ENCODE measurements at regions not wholly inside any gene's neighbourhood (a gene's known extent, or its start where the extent isn't known, plus 50 kb on each side); places are given as distances from the start of the nearest gene placed in this dataset.

GRCh38 chr6:25042536-25042935 lies 106.8 kb upstream of the RIPOR2 start:
- WGBS (ENCODE audit: extremely low coverage, insufficient read length, low lambda C conversion rate), result no CpG with 5 or more reads among the region's 5 CpGs
- peak; percentile 46 for TF ChIP-seq CTCF (conservative IDR thresholded peaks at IDR 0.05)
- no peak overlapping the region for H2AK5ac ChIP-seq (ENCODE audit: insufficient read length, low read length)
- H3K9ac ChIP-seq (ENCODE audit: extremely low read depth, insufficient read length, low read length), result no peak overlapping the region
- no peak overlapping the region for H3K4me2 ChIP-seq (ENCODE audit: insufficient read depth, insufficient read length, low read length)
- H2AFZ ChIP-seq (ENCODE audit: low read length), result no peak overlapping the region
- H2BK12ac ChIP-seq (ENCODE audit: insufficient read length, low read depth, low read length), result no peak overlapping the region
- no peak overlapping the region for H3K23ac ChIP-seq (ENCODE audit: insufficient read length, low read depth, low read length)
- H2BK15ac ChIP-seq (ENCODE audit: low read depth, low read length), result no peak overlapping the region
- no peak overlapping the region for H3K27ac ChIP-seq (ENCODE audit: insufficient read length, low read depth, low read length)
- no peak overlapping the region for H3K56ac ChIP-seq (ENCODE audit: insufficient read length, low read depth, low read length)
- no peak overlapping the region for H2BK20ac ChIP-seq (ENCODE audit: low read depth, low read length, poor library complexity, severe bottlenecking)
- H3K79me1 ChIP-seq (ENCODE audit: insufficient read depth, low read depth, low read length, poor library complexity, severe bottlenecking), result no peaks in the 10 kb centered on the region
- Mint-ChIP-seq H3K4me1 (peaks cover 15 to 21% of the 10 kb centered on the region in 2 experiments), H3K27me3 (ENCODE audit: low read depth) (no peaks in the 10 kb centered on the region), H3K27ac (no peak overlapping the region), H3K4me3 (no peak overlapping the region), H3K9me3 (no peaks in the 10 kb centered on the region; a peak in 1 of 5 replicates), H3K36me3 (ENCODE audit: insufficient read depth in 1 of 3, low read depth in 3 of 3) (no peaks in the 10 kb centered on the region)
- no peaks in the 10 kb centered on the region for H3K4me1 ChIP-seq (ENCODE audit: insufficient read depth, low read length)
- no peaks in the 10 kb centered on the region for H3K9me3 ChIP-seq (ENCODE audit: control insufficient read depth, low read depth, low read length)
- H2BK5ac ChIP-seq (ENCODE audit: insufficient read length, low read length), result no peak overlapping the region
- H4K91ac ChIP-seq (ENCODE audit: insufficient read length, low read depth, low read length), result no peak overlapping the region
- no peak overlapping the region for H2BK120ac ChIP-seq (ENCODE audit: low read depth, low read length, poor library complexity, severe bottlenecking)
- no peak overlapping the region for H4K5ac ChIP-seq (ENCODE audit: insufficient read length, low read depth, low read length)
- H3K18ac ChIP-seq (ENCODE audit: insufficient read length, low read depth, low read length), result no peak overlapping the region
- H4K20me1 ChIP-seq (ENCODE audit: control insufficient read depth, insufficient read depth, insufficient read length), result no peaks in the 10 kb centered on the region
- H3K79me2 ChIP-seq (ENCODE audit: insufficient read depth, low read length), result no peaks in the 10 kb centered on the region
- no peak overlapping the region for H3K14ac ChIP-seq (ENCODE audit: insufficient read depth, low read length)
- no peak overlapping the region for H4K8ac ChIP-seq (replicated peaks; ENCODE audit: insufficient read length, low read depth, low read length)
- H3T11ph ChIP-seq (ENCODE audit: low read length), result no peak overlapping the region
- no peak overlapping the region for H3K4ac ChIP-seq (ENCODE audit: low read depth, low read length)
- H3K27me3 ChIP-seq (ENCODE audit: insufficient read depth, low read length), result no peaks in the 10 kb centered on the region
- DNase-seq, result no peak
- no peaks in the 10 kb centered on the region for H3K23me2 ChIP-seq (ENCODE audit: insufficient read length, low read depth, low read length, poor library complexity, severe bottlenecking)

All from H9 (cell line).